ENCODE measurements at regions not wholly inside any gene's neighbourhood (a gene's known extent, or its start where the extent isn't known, plus 50 kb on each side); places are given as distances from the start of the nearest gene placed in this dataset.

- no peaks in the 10 kb centered on the region for H3F3A ChIP-seq (ENCODE audit: low read length, unreplicated experiment)
- H2AFZ ChIP-seq (ENCODE audit: low read length), result no peak overlapping the region
- POLR2A ChIA-PET (ENCODE audit: unreplicated experiment), result no interaction called here
- no peaks in the 10 kb centered on the region for H3K36me3 ChIP-seq (ENCODE audit: low read depth, low read length)
- ATAC-seq, result no peak
- no peaks in the 10 kb centered on the region for H3K9me3 ChIP-seq (ENCODE audit: low read length)
- CTCF ChIA-PET, result no interaction called here
- no peaks in the 10 kb centered on the region for H3K9me2 ChIP-seq (replicated peaks; ENCODE audit: low read length)
- H3K27ac ChIP-seq (ENCODE audit: low read length), result no peak overlapping the region
- H3K4me3 ChIP-seq (ENCODE audit: low read length), result no peak overlapping the region
- no peak for DNase-seq
- no peaks in the 10 kb centered on the region for H3K79me2 ChIP-seq (ENCODE audit: low read length)
- TF ChIP-seq CTCF (conservative IDR thresholded peaks at IDR 0.05; ENCODE audit: low read depth, low read length) (no peak), EZH2phosphoT487 (IDR thresholded peaks at IDR 0.05; ENCODE audit: borderline replicate concordance, low read length) (no peak), EZH2 (IDR thresholded peaks at IDR 0.05; ENCODE audit: low read length, unreplicated experiment) (no peak)
- H3K9ac ChIP-seq (ENCODE audit: low read length), result no peak overlapping the region
- H3K27me3 ChIP-seq (ENCODE audit: low read length), result no peaks in the 10 kb centered on the region
- H3K4me2 ChIP-seq (ENCODE audit: low read length), result no peak overlapping the region
- intact Hi-C loops (cut with micrococcal nuclease), result no loop called here
- H3K4me1 ChIP-seq (ENCODE audit: insufficient read depth, low read length), result peaks cover 20% of the 10 kb centered on the region; the same call in 1 of the 2 replicates
- no peaks in the 10 kb centered on the region for H4K20me1 ChIP-seq (ENCODE audit: low read length)
- no TSS peak for BruUV-seq (replicated peaks)
Measured at GRCh38 chr6:149136273-149136912, 181.1 kb upstream of the TAB2 start.

GRCh38 chr6:149136913-149137286 lies 180.6 kb upstream of the TAB2 start:
- Histone ChIP-seq H3F3A (ENCODE audit: low read length, unreplicated experiment) (no peaks in the 10 kb centered on the region), H3K9me3 (ENCODE audit: low read length) (no peaks in the 10 kb centered on the region), H3K9ac (ENCODE audit: low read length) (no peak overlapping the region), H3K27ac (ENCODE audit: low read length) (no peak overlapping the region), H3K79me2 (ENCODE audit: low read length) (no peaks in the 10 kb centered on the region), H2AFZ (ENCODE audit: low read length) (no peak overlapping the region), H3K9me2 (replicated peaks; ENCODE audit: low read length) (no peaks in the 10 kb centered on the region), H3K36me3 (ENCODE audit: low read depth, low read length) (no peaks in the 10 kb centered on the region), H4K20me1 (ENCODE audit: low read length) (no peaks in the 10 kb centered on the region), H3K4me2 (ENCODE audit: low read length) (no peak overlapping the region), H3K4me1 (ENCODE audit: insufficient read depth, low read length) (peaks cover 20% of the 10 kb centered on the region; the same call in 1 of the 2 replicates), H3K27me3 (ENCODE audit: low read length) (no peaks in the 10 kb centered on the region), H3K4me3 (ENCODE audit: low read length) (no peak overlapping the region)
- intact Hi-C loops (cut with micrococcal nuclease), result no loop called here
- POLR2A ChIA-PET (ENCODE audit: unreplicated experiment), result no interaction called here
- DNase-seq, result no peak
- ATAC-seq, result no peak
- BruUV-seq (replicated peaks), result no TSS peak
- no peak for TF ChIP-seq EZH2 (IDR thresholded peaks at IDR 0.05; ENCODE audit: low read length, unreplicated experiment)
- no peak for TF ChIP-seq CTCF (conservative IDR thresholded peaks at IDR 0.05; ENCODE audit: low read depth, low read length)
- TF ChIP-seq EZH2phosphoT487 (IDR thresholded peaks at IDR 0.05; ENCODE audit: borderline replicate concordance, low read length), result no peak
- CTCF ChIA-PET, result no interaction called here

GRCh38 chr6:149137594-149137993 lies 179.9 kb upstream of the TAB2 start:
- no peak overlapping the region for H3K4me3 ChIP-seq (ENCODE audit: low read length)
- CTCF ChIA-PET, result no interaction called here
- no peak overlapping the region for H3K27ac ChIP-seq (ENCODE audit: low read length)
- peaks cover 16% of the 10 kb centered on the region; the same call in 1 of the 2 replicates for H3K4me1 ChIP-seq (ENCODE audit: insufficient read depth, low read length)
- H3K9me2 ChIP-seq (replicated peaks; ENCODE audit: low read length), result no peaks in the 10 kb centered on the region
- H3K79me2 ChIP-seq (ENCODE audit: low read length), result no peaks in the 10 kb centered on the region
- POLR2A ChIA-PET (ENCODE audit: unreplicated experiment), result no interaction called here
- H3K4me2 ChIP-seq (ENCODE audit: low read length), result no peak overlapping the region
- intact Hi-C loops (cut with micrococcal nuclease), result no loop called here
- TF ChIP-seq EZH2 (IDR thresholded peaks at IDR 0.05; ENCODE audit: low read length, unreplicated experiment) (no peak), EZH2phosphoT487 (IDR thresholded peaks at IDR 0.05; ENCODE audit: borderline replicate concordance, low read length) (no peak), CTCF (conservative IDR thresholded peaks at IDR 0.05; ENCODE audit: low read depth, low read length) (no peak)
- no peaks in the 10 kb centered on the region for H3K9me3 ChIP-seq (ENCODE audit: low read length)
- no peaks in the 10 kb centered on the region for H4K20me1 ChIP-seq (ENCODE audit: low read length)
- H3K9ac ChIP-seq (ENCODE audit: low read length), result no peak overlapping the region
- DNase-seq (no peak), ATAC-seq (no peak)
- H3F3A ChIP-seq (ENCODE audit: low read length, unreplicated experiment), result no peaks in the 10 kb centered on the region
- no peak overlapping the region for H2AFZ ChIP-seq (ENCODE audit: low read length)
- BruUV-seq (replicated peaks), result no TSS peak
- no peaks in the 10 kb centered on the region for H3K27me3 ChIP-seq (ENCODE audit: low read length)
- H3K36me3 ChIP-seq (ENCODE audit: low read depth, low read length), result no peaks in the 10 kb centered on the region
